ENCODE measurements at regions not wholly inside any gene's neighbourhood (a gene's known extent, or its start where the extent isn't known, plus 50 kb on each side); places are given as distances from the start of the nearest gene placed in this dataset.

- no peak for DNase-seq (ENCODE audit: extremely low spot score)
- no peak for TF ChIP-seq CTCF (IDR thresholded peaks at IDR 0.05; ENCODE audit: control extremely low read depth, extremely low read depth, low read depth, missing control alignments)
- ChIA-PET POLR2A (no interaction called here), CTCF (interaction anchor here (1.3 kb wide), 1 partner anchor 48 kb away, joined by 3 read pairs; no protein-coding TSS in a partner anchor)
These were observed 347.5 kb upstream of the ZMIZ1 start for GRCh38 chr10:78721231-78721630.

GRCh38 chr10:78724846-78725245, 343.9 kb upstream of the ZMIZ1 start:
- CTCF ChIA-PET = interaction anchor here (1.0 kb wide), 1 partner anchor 38 kb away, joined by 3 read pairs; no protein-coding TSS in a partner anchor
- DNase-seq (ENCODE audit: extremely low spot score) = no peak
- POLR2A ChIA-PET = no interaction called here
- TF ChIP-seq CTCF (IDR thresholded peaks at IDR 0.05; ENCODE audit: control extremely low read depth, extremely low read depth, low read depth, missing control alignments) = no peak

- CTCF ChIA-PET = no interaction called here
- POLR2A ChIA-PET = no interaction called here
- DNase-seq (ENCODE audit: extremely low spot score) = no peak
- TF ChIP-seq CTCF (IDR thresholded peaks at IDR 0.05; ENCODE audit: control extremely low read depth, extremely low read depth, low read depth, missing control alignments) = no peak
These were observed 342.6 kb upstream of the ZMIZ1 start for GRCh38 chr10:78726171-78726570.

- no peak for DNase-seq (ENCODE audit: extremely low spot score)
- TF ChIP-seq CTCF (IDR thresholded peaks at IDR 0.05; ENCODE audit: control extremely low read depth, extremely low read depth, low read depth, missing control alignments) = no peak
- POLR2A ChIA-PET = no interaction called here
- CTCF ChIA-PET = no interaction called here
These were observed 341.5 kb upstream of the ZMIZ1 start for GRCh38 chr10:78727251-78727650.

GRCh38 chr10:78727728-78728127, 341.0 kb upstream of the ZMIZ1 start:
- DNase-seq (ENCODE audit: extremely low spot score) = no peak
- POLR2A ChIA-PET = interaction anchor here (0.6 kb wide), 1 partner anchor 17 kb away, joined by 3 read pairs; no protein-coding TSS in a partner anchor
- TF ChIP-seq CTCF (IDR thresholded peaks at IDR 0.05; ENCODE audit: control extremely low read depth, extremely low read depth, low read depth, missing control alignments) = no peak
- CTCF ChIA-PET = no interaction called here

- POLR2A ChIA-PET = interaction anchor here (0.6 kb wide), 1 partner anchor 17 kb away, joined by 3 read pairs; no protein-coding TSS in a partner anchor
- no peak for DNase-seq (ENCODE audit: extremely low spot score)
- no peak for TF ChIP-seq CTCF (IDR thresholded peaks at IDR 0.05; ENCODE audit: control extremely low read depth, extremely low read depth, low read depth, missing control alignments)
- CTCF ChIA-PET = no interaction called here
These were observed 340.6 kb upstream of the ZMIZ1 start for GRCh38 chr10:78728176-78728575.

GRCh38 chr10:78729366-78729765, 339.4 kb upstream of the ZMIZ1 start:
- CTCF ChIA-PET = no interaction called here
- no peak for TF ChIP-seq CTCF (IDR thresholded peaks at IDR 0.05; ENCODE audit: control extremely low read depth, extremely low read depth, low read depth, missing control alignments)
- no peak for DNase-seq (ENCODE audit: extremely low spot score)
- POLR2A ChIA-PET = no interaction called here

Data from GM10248 (cell line).